ENCODE measurements at regions not wholly inside any gene's neighbourhood (a gene's known extent, or its start where the extent isn't known, plus 50 kb on each side); places are given as distances from the start of the nearest gene placed in this dataset.
"Not testable (repeated sequence)": the region's sequence is repeated elsewhere in the genome, so short reads cannot be mapped to it uniquely, and the experiment has no call there.

DNA sequence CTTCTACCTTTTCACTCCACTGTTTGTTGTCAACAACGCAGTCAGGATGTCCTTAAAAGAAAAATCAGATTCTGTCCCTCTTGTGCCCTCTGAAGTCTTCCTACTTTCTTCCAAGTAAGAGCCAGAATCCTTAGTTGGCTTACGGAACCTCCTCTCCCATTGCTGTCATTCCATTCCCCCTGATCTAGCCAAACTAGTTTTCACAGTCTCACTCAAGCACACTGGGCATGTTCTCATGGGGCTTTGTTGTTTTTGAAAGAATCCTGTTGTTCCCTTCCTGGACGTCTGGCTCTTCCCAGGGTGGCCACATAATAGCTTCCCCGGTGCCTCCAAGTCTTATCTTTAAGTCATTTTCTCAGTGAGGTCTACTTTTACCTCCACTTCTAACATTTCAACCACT is 158.6 kb upstream of the ELAC2 start:
- no peak for DNase-seq (ENCODE audit: low spot score)
- intact Hi-C loops (cut with DNase I) = no loop called here

DNA sequence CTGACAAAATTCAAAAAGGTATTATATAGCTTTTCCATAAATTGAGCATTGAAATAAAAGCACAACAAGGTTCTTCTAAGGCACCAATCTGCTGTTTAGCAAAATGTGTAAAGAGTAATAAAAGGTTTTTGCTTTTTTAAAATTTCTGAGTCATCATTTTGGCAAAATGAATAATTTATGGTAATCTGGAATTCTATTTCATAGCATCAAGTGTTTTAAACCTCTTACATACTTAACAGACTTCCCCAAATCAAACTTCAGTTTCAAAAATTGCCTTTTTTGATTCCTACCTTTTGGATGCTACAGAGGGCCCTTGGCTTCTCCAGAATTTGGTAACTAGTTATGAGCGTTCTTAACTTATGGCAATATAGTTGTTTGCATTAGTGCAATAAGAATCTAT is 154.0 kb upstream of the ELAC2 start:
- intact Hi-C loops (cut with DNase I) = no loop called here
- no peak for DNase-seq (ENCODE audit: low spot score)

DNA sequence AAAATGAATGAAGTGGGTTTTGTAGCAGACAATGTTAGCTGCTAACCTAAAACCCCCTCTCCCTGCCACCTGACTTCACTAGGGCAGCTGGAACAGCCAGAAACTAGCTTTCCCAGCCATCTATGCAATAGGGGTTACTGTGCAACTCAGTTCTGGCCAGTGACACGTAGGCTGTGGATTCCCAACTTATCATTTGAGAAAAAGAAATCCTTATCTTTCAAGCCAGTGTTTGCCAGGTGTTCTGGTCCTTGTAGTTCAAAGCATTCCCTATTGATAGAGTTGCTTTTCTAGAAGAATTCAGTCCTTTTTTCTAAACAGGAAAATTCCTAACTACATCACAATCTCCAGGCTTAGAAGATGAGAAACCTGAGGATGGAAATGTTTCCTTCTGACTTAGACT is 144.5 kb upstream of the ELAC2 start:
- intact Hi-C loops (cut with DNase I) = no loop called here
- no peak for DNase-seq (ENCODE audit: low spot score)

DNA sequence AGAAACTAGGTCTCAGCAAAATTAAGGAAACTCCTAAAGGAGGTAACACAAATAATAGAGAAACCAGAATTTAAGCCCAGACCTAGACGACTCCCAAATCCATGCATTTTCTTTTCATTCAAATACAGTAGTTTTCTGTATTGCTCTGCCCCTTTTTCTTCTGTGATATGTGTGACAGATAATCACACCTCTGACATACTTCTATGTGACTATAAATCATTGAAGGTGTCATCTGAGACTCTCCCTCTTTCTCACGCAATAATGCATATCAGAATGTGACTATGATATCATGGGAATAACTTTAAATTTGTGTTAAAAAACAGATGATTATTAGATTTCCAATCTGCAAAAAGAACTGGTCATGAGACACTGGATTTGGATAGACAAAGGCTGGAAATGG is 143.0 kb upstream of the ELAC2 start:
- intact Hi-C loops (cut with DNase I) = no loop called here

DNA sequence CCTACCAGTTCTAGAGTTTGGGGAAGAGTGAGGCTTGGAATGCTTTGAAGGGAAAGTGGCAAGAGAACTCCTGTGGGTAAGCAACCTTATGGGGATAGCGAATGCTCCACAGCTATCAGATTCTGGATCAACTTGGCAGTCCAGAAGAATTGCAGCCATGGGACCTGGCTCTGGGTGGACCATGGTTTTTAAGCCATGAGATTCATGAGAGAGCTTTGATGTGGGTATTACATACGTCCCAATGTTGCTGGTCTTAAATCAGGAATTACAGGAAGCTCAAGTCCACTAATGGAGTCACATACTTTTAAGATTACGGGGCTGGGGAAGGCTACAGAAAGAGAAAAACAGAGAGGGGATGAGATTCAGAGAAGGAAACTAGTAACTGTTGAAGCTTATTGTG is 142.5 kb upstream of the ELAC2 start:
- no peak for DNase-seq (ENCODE audit: low spot score)
- intact Hi-C loops (cut with DNase I) = no loop called here

More for the DNA sequence above, 143.0 kb upstream of the ELAC2 start:
- DNase-seq (ENCODE audit: low spot score) = no peak

DNA sequence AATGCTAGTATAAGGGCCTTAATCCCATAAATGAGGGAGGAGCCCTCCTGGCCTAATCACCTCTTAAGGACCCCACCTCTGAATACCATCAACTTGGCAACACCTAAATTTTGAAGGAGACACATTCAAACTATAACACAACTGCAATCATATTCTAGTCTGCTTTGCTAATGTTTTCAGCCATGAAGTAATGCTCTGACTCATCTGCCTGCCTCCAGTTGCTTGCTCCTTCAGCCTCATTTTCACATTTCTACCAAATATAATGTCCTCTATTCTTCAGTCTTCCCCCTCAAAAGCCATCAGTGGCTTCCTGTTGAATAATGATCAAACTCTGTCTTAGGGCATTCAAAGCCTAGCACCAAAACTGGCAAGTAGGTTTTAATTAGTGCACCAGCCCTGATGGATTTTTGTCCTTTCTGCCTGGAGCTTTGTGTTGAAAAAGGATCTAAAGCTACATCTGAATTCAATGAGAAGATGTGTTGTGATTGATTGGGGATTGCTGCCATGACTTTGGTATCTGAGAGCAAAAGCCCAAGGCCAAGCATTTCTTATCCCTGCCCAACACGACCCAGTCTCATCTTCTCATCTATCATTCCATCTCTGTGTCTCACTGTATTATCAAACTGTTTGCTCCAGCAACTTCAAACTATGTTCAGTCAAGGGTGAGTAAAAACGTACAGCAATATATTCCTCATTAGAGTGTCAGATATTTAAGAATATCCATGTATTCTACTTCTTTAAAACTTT is 140.8 kb upstream of the ELAC2 start:
- no peak for DNase-seq (ENCODE audit: low spot score)
- intact Hi-C loops (cut with DNase I) = no loop called here

DNA sequence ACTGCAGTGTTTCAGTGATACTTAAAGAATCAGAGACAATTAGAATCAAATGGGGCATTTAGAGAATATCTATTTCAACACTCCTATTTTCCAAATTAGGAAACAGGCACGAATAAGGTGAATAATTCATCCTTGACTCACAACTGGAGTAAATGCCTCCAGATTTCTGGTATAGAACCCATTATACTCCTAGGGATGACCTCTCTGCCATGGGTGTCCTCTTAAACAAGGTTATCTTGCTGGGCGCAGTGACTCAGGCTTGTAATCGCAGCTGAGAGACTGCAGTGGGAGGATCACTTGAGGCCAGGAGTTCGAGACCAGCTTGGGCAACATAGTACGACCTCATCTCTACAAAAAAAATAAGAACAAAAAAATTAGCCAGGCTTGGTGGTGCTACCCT is 139.8 kb upstream of the ELAC2 start:
- intact Hi-C loops (cut with DNase I) = no loop called here
- no peak for DNase-seq (ENCODE audit: low spot score)

DNA sequence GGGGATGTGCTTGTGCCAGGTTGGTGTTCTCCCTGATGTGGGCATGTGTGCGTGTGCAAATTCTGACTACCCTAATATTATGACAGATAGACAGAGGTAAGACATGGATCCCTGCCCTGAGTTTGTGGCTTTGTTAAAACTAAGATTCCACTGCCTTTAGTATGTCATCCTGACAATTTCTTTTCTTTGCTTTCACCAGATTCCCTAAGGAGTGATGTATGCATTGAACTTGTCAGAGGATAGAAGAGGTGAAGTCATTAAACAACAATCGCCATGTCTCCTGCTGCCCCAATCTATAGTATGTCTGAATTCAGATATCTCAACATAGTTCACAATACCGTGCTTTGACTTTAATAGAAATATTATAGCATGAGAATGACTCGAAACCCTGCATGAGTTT is 137.1 kb upstream of the ELAC2 start:
- no peak for DNase-seq (ENCODE audit: low spot score)
- intact Hi-C loops (cut with DNase I) = no loop called here

- DNase-seq (ENCODE audit: low spot score) = no peak
- intact Hi-C loops (cut with DNase I) = no loop called here
Measured at GRCh38 chr17:13154398-13154797, 136.6 kb upstream of the ELAC2 start.

GRCh38 chr17:13153036-13153435 is 135.2 kb upstream of the ELAC2 start:
- intact Hi-C loops (cut with DNase I) = no loop called here
- no peak for DNase-seq (ENCODE audit: low spot score)

- intact Hi-C loops (cut with DNase I) = no loop called here
Measured at GRCh38 chr17:13152501-13152900, 134.7 kb upstream of the ELAC2 start.

DNA sequence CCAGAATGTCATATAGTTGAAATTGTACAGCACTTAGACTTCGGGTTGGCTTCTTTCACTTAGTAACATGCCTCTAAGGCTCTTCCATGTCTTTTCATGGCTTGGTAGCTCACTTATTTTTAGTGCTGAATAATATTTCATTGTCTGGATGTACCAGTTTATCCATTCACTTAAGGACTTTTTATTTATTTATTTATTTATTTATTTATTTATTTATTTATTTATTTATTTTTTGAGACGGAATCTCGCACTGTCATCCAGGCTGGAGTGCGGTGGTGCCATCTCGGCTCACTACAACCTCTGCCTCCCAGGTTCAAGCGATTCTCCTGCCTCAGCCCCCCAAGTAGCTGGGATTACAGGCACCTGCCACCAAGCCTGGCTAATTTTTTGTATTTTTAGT is 132.9 kb upstream of the ELAC2 start:
- intact Hi-C loops (cut with DNase I); DNase-seq (ENCODE audit: low spot score): not testable (repeated sequence)

More at GRCh38 chr17:13152501-13152900, 134.7 kb upstream of the ELAC2 start:
- DNase-seq (ENCODE audit: low spot score) = no peak

- intact Hi-C loops (cut with DNase I) = no loop called here
- DNase-seq (ENCODE audit: low spot score) = no peak
Measured at GRCh38 chr17:13143001-13143400, 125.2 kb upstream of the ELAC2 start.

DNA sequence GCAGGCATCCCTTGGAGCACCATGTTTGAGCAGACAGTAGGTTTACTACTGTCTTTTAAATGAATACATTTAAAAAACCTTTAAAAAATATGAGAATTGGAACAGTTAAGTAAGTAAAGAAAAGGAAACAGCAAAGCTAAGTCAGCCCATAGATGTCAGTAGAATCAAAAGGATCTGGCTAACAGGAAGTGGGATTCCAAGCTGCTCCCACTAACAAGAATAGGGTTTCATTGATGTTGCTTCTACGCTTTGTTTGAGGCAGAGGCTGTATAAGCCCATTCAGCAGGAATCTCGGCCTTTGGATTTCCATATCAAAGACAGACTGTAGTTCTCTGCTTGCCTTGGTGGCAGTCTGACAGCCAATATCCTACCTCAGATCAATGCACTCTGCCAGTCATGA is 122.9 kb upstream of the ELAC2 start:
- intact Hi-C loops (cut with DNase I) = no loop called here
- no peak for DNase-seq (ENCODE audit: low spot score)

GRCh38 chr17:13135506-13135905 is 117.7 kb upstream of the ELAC2 start:
- intact Hi-C loops (cut with DNase I) = no loop called here
- no peak for DNase-seq (ENCODE audit: low spot score)

DNA sequence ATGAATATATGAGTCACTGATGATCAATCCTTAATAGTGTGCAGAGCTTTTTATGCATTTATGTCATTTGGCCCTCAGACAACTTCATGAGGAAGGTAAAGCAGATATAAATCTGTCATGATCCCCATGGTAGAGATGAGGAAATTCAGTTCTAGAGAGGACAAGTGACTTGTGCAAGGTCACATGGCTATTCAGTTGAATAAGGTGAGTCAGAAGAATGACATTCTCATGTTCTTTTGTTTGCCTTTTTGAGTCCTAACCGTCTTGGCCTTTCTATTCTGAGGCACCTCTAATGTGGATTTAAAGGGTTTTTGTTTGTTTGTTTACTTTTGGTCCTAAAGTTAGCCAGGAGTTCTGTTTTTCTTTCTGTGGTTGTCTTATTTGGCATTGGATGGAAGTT is 116.2 kb upstream of the ELAC2 start:
- intact Hi-C loops (cut with DNase I) = no loop called here
- DNase-seq (ENCODE audit: low spot score) = no peak

DNA sequence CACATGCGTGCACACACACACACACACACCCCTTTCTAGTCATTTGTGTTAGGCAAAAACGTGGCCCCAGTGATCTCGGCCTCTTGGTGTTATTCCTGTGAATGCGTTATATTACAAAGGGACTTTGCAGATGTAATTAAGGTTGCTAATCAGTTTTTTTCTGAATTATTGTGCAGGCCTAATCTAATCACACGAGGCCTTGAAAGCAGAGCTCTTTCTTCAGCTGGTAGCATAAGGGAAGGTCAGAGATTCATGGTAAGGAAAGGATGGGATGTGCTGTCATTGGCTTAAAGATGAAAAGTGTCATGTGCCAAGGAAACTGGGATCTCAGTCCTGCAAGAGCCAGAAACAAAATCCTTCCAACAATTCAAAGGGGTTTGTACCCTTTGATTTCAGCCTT is 113.4 kb upstream of the ELAC2 start:
- DNase-seq (ENCODE audit: low spot score) = no peak
- intact Hi-C loops (cut with DNase I) = no loop called here

GRCh38 chr17:13129356-13129755 is 111.5 kb upstream of the ELAC2 start:
- intact Hi-C loops (cut with DNase I) = no loop called here
- no peak for DNase-seq (ENCODE audit: low spot score)

DNA sequence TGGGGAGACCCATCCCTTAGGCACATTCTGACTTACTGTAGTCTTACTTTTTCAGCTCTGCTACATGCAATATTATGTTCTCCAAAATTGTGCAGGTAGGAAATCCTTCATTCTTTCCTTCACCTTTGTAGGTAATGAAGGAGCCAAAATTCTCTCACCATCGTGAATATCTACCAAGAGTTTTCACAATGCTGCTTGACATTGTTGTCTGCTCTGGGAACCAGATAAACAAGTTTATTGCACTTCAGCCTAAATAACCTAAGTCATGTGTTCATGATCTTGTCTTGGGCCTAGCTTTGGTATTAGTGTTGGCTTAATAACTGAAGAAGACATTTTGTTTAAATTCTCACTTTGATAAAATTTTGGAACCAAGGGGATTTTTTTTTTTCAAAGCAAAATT is 110.8 kb upstream of the ELAC2 start:
- no peak for DNase-seq (ENCODE audit: low spot score)
- intact Hi-C loops (cut with DNase I) = no loop called here

DNA sequence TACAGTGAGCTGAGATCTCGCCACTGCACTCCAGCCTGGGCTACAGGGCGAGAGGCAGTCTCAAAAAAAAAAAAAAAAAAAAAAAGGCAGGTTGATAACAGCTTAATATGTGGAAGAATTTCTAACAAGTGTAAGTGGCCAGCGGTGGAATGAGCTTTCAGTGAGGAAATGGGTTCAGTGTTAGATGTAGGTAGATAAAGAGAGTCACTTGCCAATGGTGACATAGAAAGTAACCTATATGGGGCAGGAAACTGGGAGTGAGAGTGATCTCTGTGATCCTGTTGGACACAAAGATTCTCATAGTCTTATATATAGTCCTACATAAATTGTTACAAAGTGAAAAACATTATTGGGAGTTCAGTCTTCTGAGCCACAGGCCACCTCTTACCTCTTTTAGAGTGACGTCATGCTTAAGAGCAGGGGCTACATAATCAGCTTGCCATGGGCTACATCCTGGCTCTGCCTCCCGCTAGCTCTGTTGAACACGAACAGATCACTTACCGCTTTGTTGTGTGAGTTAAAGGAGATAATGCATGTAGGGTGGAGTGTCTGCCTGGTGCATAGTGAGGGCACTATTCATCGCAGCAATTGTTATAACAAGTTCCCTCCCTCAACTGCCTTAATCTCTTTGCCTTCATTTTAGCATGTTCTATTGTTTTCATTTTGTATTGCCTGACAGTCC is 110.2 kb upstream of the ELAC2 start:
- intact Hi-C loops (cut with DNase I) = no loop called here

GRCh38 chr17:13120864-13121263 is 103.0 kb upstream of the ELAC2 start:
- no peak for DNase-seq (ENCODE audit: low spot score)
- intact Hi-C loops (cut with DNase I) = no loop called here

More for the DNA sequence above, 110.2 kb upstream of the ELAC2 start:
- no peak for DNase-seq (ENCODE audit: low spot score)
